ENCODE measurements at regions not wholly inside any gene's neighbourhood (a gene's known extent, or its start where the extent isn't known, plus 50 kb on each side); places are given as distances from the start of the nearest gene placed in this dataset.
A peak's percentile ranks its signal among the peaks of the same experiment; 100 is the strongest.

- ATAC-seq (ENCODE audit: low read depth) (no peak), DNase-seq (no peak)
- H2AFZ ChIP-seq (replicated peaks; ENCODE audit: low read length, poor library complexity): peak overlapping the region; percentile 28
- H4K91ac ChIP-seq (ENCODE audit: insufficient read depth, low read depth, low read length): 0 out of 2 replicates have a peak overlapping the region, but pooled peaks have one; percentile 52
- H2BK120ac ChIP-seq (ENCODE audit: low read depth, low read length): peak overlapping the region; percentile 27; the same call in 1 of the 2 replicates
- no peaks in the 10 kb centered on the region for H3K36me3 ChIP-seq (ENCODE audit: control insufficient read depth, insufficient read depth, low read length)
- peak overlapping the region; percentile 48 for H2AK9ac ChIP-seq (replicated peaks; ENCODE audit: low read depth, low read length, poor library complexity)
- H3K27ac ChIP-seq (ENCODE audit: insufficient read depth, low read length): no peak overlapping the region
- no peak overlapping the region for H2BK5ac ChIP-seq (ENCODE audit: low read depth, low read length, poor library complexity, severe bottlenecking)
- H3K79me1 ChIP-seq (ENCODE audit: low read depth in 1 of 2, low read length in 2 of 2): no peaks in the 10 kb centered on the region
- no peak overlapping the region for H3K4me3 ChIP-seq (ENCODE audit: insufficient read depth, low read depth, low read length)
- no peak overlapping the region for H2AK5ac ChIP-seq (ENCODE audit: low read depth, low read length)
- no peaks in the 10 kb centered on the region for H4K20me1 ChIP-seq (ENCODE audit: insufficient read depth, low read length)
- intact Hi-C loops (cut with micrococcal nuclease): no loop called here
- no peak overlapping the region for H2BK15ac ChIP-seq (ENCODE audit: low read depth, low read length)
- no peak overlapping the region for H3K23ac ChIP-seq (ENCODE audit: low read depth, low read length)
- H4K8ac ChIP-seq (ENCODE audit: low read depth in 2 of 2, low read length in 2 of 2): no peak overlapping the region
- dilution Hi-C loops (cut with HindIII; ENCODE audit: low sequenced_read_pairs, unreplicated experiment): no loop called here
- no peak overlapping the region for H4K5ac ChIP-seq (ENCODE audit: low read depth, low read length)
- H3K9me3 ChIP-seq (ENCODE audit: control insufficient read depth, insufficient read depth, low read length): no peaks in the 10 kb centered on the region
- H3K14ac ChIP-seq (replicated peaks; ENCODE audit: low read depth, low read length): no peak overlapping the region
- peaks cover 25% of the 10 kb centered on the region for H3K4me1 ChIP-seq (ENCODE audit: control insufficient read depth, insufficient read depth, low read length)
- peak overlapping the region; percentile 97 for H3K4ac ChIP-seq (ENCODE audit: low read depth, low read length)
- in situ Hi-C loops (cut with MboI; ENCODE audit: low sequenced_read_pairs): no loop called here
- H3K18ac ChIP-seq (ENCODE audit: low read depth, low read length): no peak overlapping the region
- no peak for TF ChIP-seq CHD1 (IDR thresholded peaks at IDR 0.05; ENCODE audit: low read depth, low read length)
- no peak for TF ChIP-seq RAD21 (IDR thresholded peaks at IDR 0.05; ENCODE audit: low read length)
- TF ChIP-seq BHLHE40 (IDR thresholded peaks at IDR 0.05; ENCODE audit: low read depth, low read length): no peak
- TF ChIP-seq SMC3 (IDR thresholded peaks at IDR 0.05; ENCODE audit: low read depth, low read length): no peak
- TF ChIP-seq CEBPB (IDR thresholded peaks at IDR 0.05; ENCODE audit: low read depth, low read length): no peak
- TF ChIP-seq FOS (IDR thresholded peaks at IDR 0.05; ENCODE audit: low read depth, low read length): no peak
- no peak for TF ChIP-seq RCOR1 (IDR thresholded peaks at IDR 0.05; ENCODE audit: insufficient replicate concordance, low read length)
- no peak for TF ChIP-seq MAFK (IDR thresholded peaks at IDR 0.05; ENCODE audit: low read depth, low read length)
- BruUV-seq (replicated peaks): no TSS peak
- H3K27me3 ChIP-seq (ENCODE audit: control insufficient read depth, insufficient read depth, low read length): no peaks in the 10 kb centered on the region
- H3K9me1 ChIP-seq (ENCODE audit: insufficient read depth, low read length): peaks cover 14% of the 10 kb centered on the region
- H2BK20ac ChIP-seq (ENCODE audit: low read depth, low read length): peak overlapping the region; percentile 21; the same call in 1 of the 2 replicates
- H3K4me2 ChIP-seq (ENCODE audit: low read depth, low read length): no peak overlapping the region
- H3K56ac ChIP-seq (ENCODE audit: extremely low read depth, insufficient read depth, low read length): no peak overlapping the region
- CTCF ChIA-PET: no interaction called here
- no peak overlapping the region for H3K9ac ChIP-seq (ENCODE audit: low read depth, low read length)
- no CpG with 5 or more reads among the region's 13 CpGs for WGBS, 2 experiments (ENCODE audit: extremely low coverage in 2 of 2, insufficient read length in 1 of 2)
- POLR2A ChIA-PET (ENCODE audit: unreplicated experiment): no interaction called here
These were observed 96.2 kb downstream of the SNX5 start for GRCh38 chr20:17872434-17872833.

Measured in IMR-90 (cell line).